HCT116 (cell line): ENCODE measurements at regions not wholly inside any gene's neighbourhood (a gene's known extent, or its start where the extent isn't known, plus 50 kb on each side); places are given as distances from the start of the nearest gene placed in this dataset.

Experiments used
- ATAC-seq: fragments of 200-7000 bp; cut with Tn5 transposase; 2 replicates; pipeline ENCODE4 v1.9.1; 2020; ENCODE audit warnings: mild to moderate bottlenecking, moderate library complexity
- BruUV-seq: library from RNA; stranded (reverse); fragments of 400-500 nt; replicated peaks from 2 replicates; lab custom pipeline; 2021; lab: Mats Ljungman, UMichigan
- CTCF ChIA-PET: fragments of 300-600 bp; sonication (Branson Sonifier 250); formaldehyde crosslinking; loops from one replicate; lab custom pipeline; 2021; ENCODE audit warnings: antibody characterized with exemption; lab: Charles Lee
- POLR2A ChIA-PET: fragments of 300-600, 350-600 bp; sonication (Branson Sonifier 250); formaldehyde crosslinking; loops from one replicate; lab custom pipeline; 2021; ENCODE audit warnings: antibody characterized with exemption; lab: Charles Lee
- RAD21 ChIA-PET, 2 experiments: fragments of 300-600 bp; sonication (Branson Sonifier 250); formaldehyde crosslinking; loops; one replicate each; lab custom pipeline; 2023; ENCODE audit warnings: low total read pairs in 2 of 2; ENCODE audit not compliant: uncharacterized antibody in 2 of 2, unreplicated experiment in 2 of 2, low non-redundant PET in 1 of 2; lab: Charles Lee
- DNase-seq: peaks from one replicate; pipeline ENCODE4 v3.0.0-alpha.2; 2010; ENCODE audit warnings: low read depth, low spot score
- H2AFZ ChIP-seq: fragments of 200-600 bp; shearing (Covaris generic), sonication (generic); 2 replicates; pipeline ENCODE4 v1.6.1; 2017; ENCODE audit warnings: low read depth, mixed run types, mixed read lengths, antibody characterized with exemption, low read length; ENCODE audit not compliant: poor library complexity, severe bottlenecking
- H3K27ac ChIP-seq: 2 replicates; pipeline ENCODE4 v1.5.1; 2012; ENCODE audit warnings: low read depth, low read length
- H3K27me3 ChIP-seq: fragments of 200-600 bp; sonication (generic); 2 replicates; pipeline ENCODE4 v1.6.1; 2016; ENCODE audit warnings: mixed run types, low read length, mixed read lengths; ENCODE audit not compliant: insufficient read depth
- H3K36me3 ChIP-seq, 2 experiments: fragments of 200-500 bp in 1 of 2; fragments of 200-600 bp in 1 of 2; sonication (Bioruptor generic) in 1 of 2; sonication (generic) in 1 of 2; 2 replicates each; pipeline versions ENCODE4 v1.5.1 to v1.6.1; 2014 to 2016; ENCODE audit warnings: low read length in 2 of 2, inconsistent platforms in 1 of 2, mixed read lengths in 1 of 2, mixed run types in 1 of 2; ENCODE audit not compliant: insufficient read depth in 2 of 2, control insufficient read depth in 1 of 2
- H3K4me1 ChIP-seq, 2 experiments: fragments of 200-600 bp in 1 of 2; sonication (generic) in 1 of 2; 2 replicates each; pipeline versions ENCODE4 v1.5.1 to v1.6.1; 2012 to 2017; ENCODE audit warnings: low read length in 2 of 2, inconsistent platforms in 1 of 2, mild to moderate bottlenecking in 1 of 2, mixed read lengths in 1 of 2, mixed run types in 1 of 2, moderate library complexity in 1 of 2; ENCODE audit not compliant: insufficient read depth in 2 of 2, control insufficient read depth in 1 of 2
- H3K4me2 ChIP-seq: fragments of 200-600 bp; sonication (generic); 2 replicates; pipeline ENCODE4 v1.6.1; 2017; ENCODE audit warnings: mixed run types, low read length, mixed read lengths
- H3K4me3 ChIP-seq, 2 experiments: fragments of 200-600 bp in 1 of 2; sonication (generic) in 1 of 2; replicated peaks in 1 of 2; 2 replicates each; pipeline ENCODE4 v1.5.1; 2011 to 2016; ENCODE audit warnings: low read length in 2 of 2, control low read depth in 1 of 2, low read depth in 1 of 2, mild to moderate bottlenecking in 1 of 2, mixed read lengths in 1 of 2, mixed run types in 1 of 2
- H3K79me2 ChIP-seq: fragments of 200-600 bp; sonication (generic); 2 replicates; pipeline ENCODE4 v1.6.1; 2017; ENCODE audit warnings: mild to moderate bottlenecking, mixed run types, low read length, moderate library complexity, mixed read lengths; ENCODE audit not compliant: insufficient read depth
- H3K9ac ChIP-seq: fragments of 200-600 bp; sonication (generic); 2 replicates; pipeline ENCODE4 v1.6.1; 2016; ENCODE audit warnings: low read length, mixed read lengths
- H3K9me2 ChIP-seq: fragments of 200-600 bp; sonication (generic), shearing (Covaris generic); 2 replicates; pipeline ENCODE4 v1.6.1; 2017; ENCODE audit warnings: mixed run types, mild to moderate bottlenecking, moderate library complexity; ENCODE audit not compliant: insufficient read depth
- H3K9me3 ChIP-seq, 2 experiments: fragments of 200-500 bp in 1 of 2; fragments of 200-600 bp in 1 of 2; sonication (Bioruptor generic) in 1 of 2; sonication (generic) in 1 of 2; 2 replicates each; pipeline ENCODE4 v1.6.1; 2014 to 2017; ENCODE audit warnings: low read length in 2 of 2, mixed read lengths in 2 of 2, inconsistent platforms in 1 of 2, low read depth in 1 of 2, mild to moderate bottlenecking in 1 of 2, mixed run types in 1 of 2, moderate library complexity in 1 of 2; ENCODE audit not compliant: control insufficient read depth in 1 of 2, insufficient read depth in 1 of 2
- H4K20me1 ChIP-seq: fragments of 200-600 bp; sonication (generic), shearing (Covaris generic); 2 replicates; pipeline ENCODE4 v1.6.1; 2017; ENCODE audit warnings: mixed run types, mild to moderate bottlenecking, moderate library complexity; ENCODE audit not compliant: insufficient read depth
- CEBPB ChIP-seq: IDR thresholded peaks from 2 replicates; pipeline ENCODE4 v1.6.1; 2012; ENCODE audit warnings: low read depth
- EGR1 ChIP-seq: IDR thresholded peaks from 2 replicates; pipeline ENCODE4 v1.6.1; 2012; ENCODE audit warnings: low read depth
- ELF1 ChIP-seq: IDR thresholded peaks from 2 replicates; pipeline ENCODE4 v1.6.1; 2012; ENCODE audit warnings: low read depth, borderline replicate concordance
- EZH2phosphoT487 ChIP-seq: fragments of 200-600 bp; IDR thresholded peaks from 2 replicates; pipeline ENCODE4 v1.6.1; 2018; ENCODE audit warnings: antibody characterized with exemption, borderline replicate concordance
- FOSL1 ChIP-seq: IDR thresholded peaks from 2 replicates; pipeline ENCODE4 v1.6.1; 2012; ENCODE audit warnings: low read depth
- JUND ChIP-seq: IDR thresholded peaks from 2 replicates; pipeline ENCODE4 v1.6.1; 2012
- POLR2A ChIP-seq: IDR thresholded peaks from 2 replicates; pipeline ENCODE4 v1.7.0; 2011; ENCODE audit warnings: borderline replicate concordance; ENCODE audit not compliant: insufficient read depth, insufficient read length; ENCODE audit errors: extremely low read depth
- RAD21 ChIP-seq: IDR thresholded peaks from 2 replicates; pipeline ENCODE4 v1.6.1; 2012; ENCODE audit warnings: low read depth, mild to moderate bottlenecking
- SIN3A ChIP-seq: IDR thresholded peaks from 2 replicates; pipeline ENCODE4 v1.6.1; 2012; ENCODE audit warnings: low read depth
- TCF7L2 ChIP-seq: IDR thresholded peaks from 2 replicates; pipeline ENCODE4 v1.7.0; 2011; ENCODE audit warnings: borderline replicate concordance, inconsistent platforms; ENCODE audit not compliant: insufficient read depth, insufficient read length; ENCODE audit errors: extremely low read depth
- YY1 ChIP-seq: IDR thresholded peaks from 2 replicates; pipeline ENCODE4 v1.6.1; 2011; ENCODE audit warnings: low read length, low read depth, moderate library complexity, mild to moderate bottlenecking; ENCODE audit not compliant: insufficient replicate concordance; ENCODE audit errors: extremely low read depth
- ZFX ChIP-seq: fragments of 450-650 bp; IDR thresholded peaks from 2 replicates; pipeline ENCODE4 v1.6.1; 2017
- ZNF274 ChIP-seq: fragments of 200-500 bp; sonication (Bioruptor generic); IDR thresholded peaks from 2 replicates; pipeline ENCODE4 v1.6.1; 2014; ENCODE audit warnings: mild to moderate bottlenecking, low read depth, low read length, inconsistent platforms
- intact Hi-C: fragments of 100-400 bp; cut with micrococcal nuclease; formaldehyde crosslinking; loops from 2 replicates; pipeline ENCODE4 v1.10.0; 2022
- TF ChIP-seq, protein P1 (sequence below): IDR thresholded peaks from 2 replicates; pipeline ENCODE4 v1.6.1; 2011; ENCODE audit warnings: mild to moderate bottlenecking, low read length, moderate library complexity; ENCODE audit not compliant: insufficient replicate concordance; ENCODE audit errors: extremely low read depth
- TF ChIP-seq, protein P2 (sequence below), 3 experiments: fragments of 200-600 bp in 1 of 3; sonication (generic) in 1 of 3; IDR thresholded peaks in 2 of 3; conservative IDR thresholded peaks in 1 of 3; 2 replicates each; pipeline ENCODE4 v1.5.1; 2012 to 2017; ENCODE audit warnings: low read depth in 2 of 3, low read length in 2 of 3, antibody characterized with exemption in 1 of 3, borderline replicate concordance in 1 of 3, control low read depth in 1 of 3, mild to moderate bottlenecking in 1 of 3, mixed read lengths in 1 of 3, mixed run types in 1 of 3, moderate library complexity in 1 of 3; ENCODE audit not compliant: insufficient read depth in 1 of 3

DNA sequence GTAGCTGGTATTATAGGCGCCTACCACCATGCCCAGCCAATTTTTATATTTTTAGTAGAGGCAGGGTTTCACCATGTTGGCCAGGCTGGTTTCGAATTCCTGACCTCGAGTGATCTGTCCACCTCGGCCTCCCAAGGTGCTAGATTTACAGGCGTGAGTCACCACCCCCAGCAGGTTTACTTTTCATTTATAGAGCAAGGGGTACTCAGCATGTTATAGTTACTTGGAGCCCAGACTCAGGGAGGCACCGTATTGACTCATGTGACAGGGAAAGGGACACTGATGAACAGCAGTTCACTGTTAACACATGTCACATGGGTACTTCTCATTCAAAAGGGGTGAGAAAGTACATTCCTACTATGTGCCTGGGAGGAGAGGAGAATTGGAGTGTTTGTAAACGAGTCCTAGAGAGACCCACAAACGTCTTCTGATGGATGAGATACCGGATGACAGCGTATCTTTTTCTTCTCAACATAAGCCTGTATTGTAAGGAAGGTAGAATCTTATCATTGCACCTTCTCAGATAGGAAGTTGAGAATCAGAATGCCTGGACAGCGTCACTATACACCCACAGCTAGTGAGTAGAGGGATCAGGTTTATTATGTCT, 510.0 kb downstream of the USP25 start:
- Histone ChIP-seq H3K79me2 (no peaks in the 10 kb centered on the region), H3K9me2 (no peaks in the 10 kb centered on the region), H3K4me1 (no peaks in the 10 kb centered on the region), H3K36me3 (no peaks in the 10 kb centered on the region), H3K27me3 (no peaks in the 10 kb centered on the region), H4K20me1 (no peaks in the 10 kb centered on the region; the same call in 1 of the 2 replicates), H3K9me3 (peaks cover 0 to 18% of the 10 kb centered on the region in 2 experiments; a peak in 2 of 4 replicates), H3K27ac (no peak overlapping the region), H2AFZ (no peak overlapping the region), H3K9ac (no peak overlapping the region), H3K4me3 (no peak overlapping the region), H3K4me2 (no peak overlapping the region)
- no peak for ATAC-seq
- ChIA-PET RAD21 (no interaction called here), POLR2A (no interaction called here), CTCF (no interaction called here)
- intact Hi-C loops: no loop called here
- BruUV-seq: no TSS peak
- no peak for DNase-seq
- TF ChIP-seq ZNF274: no peak
- no peak for TF ChIP-seq SIN3A
- TF ChIP-seq ELF1: no peak
- no peak for TF ChIP-seq JUND
- TF ChIP-seq YY1: no peak
- no peak for TF ChIP-seq TCF7L2
- no peak for TF ChIP-seq EGR1
- no peak for TF ChIP-seq EZH2phosphoT487
- TF ChIP-seq RAD21: no peak
- no peak for TF ChIP-seq FOSL1

DNA sequence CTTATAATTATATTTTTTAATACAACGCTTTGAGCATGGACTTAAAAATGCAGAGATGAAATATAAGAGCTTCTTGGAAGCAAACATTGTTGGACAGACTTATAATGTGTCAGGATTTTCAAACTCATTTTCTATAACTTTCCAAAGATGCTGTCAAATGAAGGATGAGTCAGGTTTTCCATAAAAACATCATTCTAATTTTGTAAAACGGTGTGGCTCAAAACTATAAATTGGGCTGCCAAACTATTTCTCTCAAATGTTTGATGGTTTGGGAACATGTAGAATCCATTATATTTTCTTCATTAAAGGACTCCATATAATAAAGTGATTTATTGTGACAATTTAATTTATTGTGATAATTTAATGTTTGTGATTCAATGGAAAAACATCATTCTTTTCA, 511.2 kb downstream of the USP25 start:
- RAD21 ChIA-PET: no interaction called here
- intact Hi-C loops: no loop called here
- TF ChIP-seq POLR2A: no peak
- TF ChIP-seq, protein P1, sequence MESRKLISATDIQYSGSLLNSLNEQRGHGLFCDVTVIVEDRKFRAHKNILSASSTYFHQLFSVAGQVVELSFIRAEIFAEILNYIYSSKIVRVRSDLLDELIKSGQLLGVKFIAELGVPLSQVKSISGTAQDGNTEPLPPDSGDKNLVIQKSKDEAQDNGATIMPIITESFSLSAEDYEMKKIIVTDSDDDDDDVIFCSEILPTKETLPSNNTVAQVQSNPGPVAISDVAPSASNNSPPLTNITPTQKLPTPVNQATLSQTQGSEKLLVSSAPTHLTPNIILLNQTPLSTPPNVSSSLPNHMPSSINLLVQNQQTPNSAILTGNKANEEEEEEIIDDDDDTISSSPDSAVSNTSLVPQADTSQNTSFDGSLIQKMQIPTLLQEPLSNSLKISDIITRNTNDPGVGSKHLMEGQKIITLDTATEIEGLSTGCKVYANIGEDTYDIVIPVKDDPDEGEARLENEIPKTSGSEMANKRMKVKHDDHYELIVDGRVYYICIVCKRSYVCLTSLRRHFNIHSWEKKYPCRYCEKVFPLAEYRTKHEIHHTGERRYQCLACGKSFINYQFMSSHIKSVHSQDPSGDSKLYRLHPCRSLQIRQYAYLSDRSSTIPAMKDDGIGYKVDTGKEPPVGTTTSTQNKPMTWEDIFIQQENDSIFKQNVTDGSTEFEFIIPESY: no peak
- no peak for TF ChIP-seq CEBPB
- TF ChIP-seq, protein P2, sequence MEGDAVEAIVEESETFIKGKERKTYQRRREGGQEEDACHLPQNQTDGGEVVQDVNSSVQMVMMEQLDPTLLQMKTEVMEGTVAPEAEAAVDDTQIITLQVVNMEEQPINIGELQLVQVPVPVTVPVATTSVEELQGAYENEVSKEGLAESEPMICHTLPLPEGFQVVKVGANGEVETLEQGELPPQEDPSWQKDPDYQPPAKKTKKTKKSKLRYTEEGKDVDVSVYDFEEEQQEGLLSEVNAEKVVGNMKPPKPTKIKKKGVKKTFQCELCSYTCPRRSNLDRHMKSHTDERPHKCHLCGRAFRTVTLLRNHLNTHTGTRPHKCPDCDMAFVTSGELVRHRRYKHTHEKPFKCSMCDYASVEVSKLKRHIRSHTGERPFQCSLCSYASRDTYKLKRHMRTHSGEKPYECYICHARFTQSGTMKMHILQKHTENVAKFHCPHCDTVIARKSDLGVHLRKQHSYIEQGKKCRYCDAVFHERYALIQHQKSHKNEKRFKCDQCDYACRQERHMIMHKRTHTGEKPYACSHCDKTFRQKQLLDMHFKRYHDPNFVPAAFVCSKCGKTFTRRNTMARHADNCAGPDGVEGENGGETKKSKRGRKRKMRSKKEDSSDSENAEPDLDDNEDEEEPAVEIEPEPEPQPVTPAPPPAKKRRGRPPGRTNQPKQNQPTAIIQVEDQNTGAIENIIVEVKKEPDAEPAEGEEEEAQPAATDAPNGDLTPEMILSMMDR (IDR thresholded peaks at IDR 0.05 in 2 of 3, conservative IDR thresholded peaks at IDR 0.05 in 1 of 3; ENCODE audit: borderline replicate concordance in 1 of 3, insufficient read depth in 1 of 3, low read depth in 2 of 3, low read length in 2 of 3): no peak
- no peak for TF ChIP-seq ZFX
- no peak for TF ChIP-seq YY1

More for the DNA sequence above, 511.2 kb downstream of the USP25 start:
- no peak for ATAC-seq
- no peak overlapping the region for H3K4me2 ChIP-seq
- no peaks in the 10 kb centered on the region for H3K4me1 ChIP-seq
- H3K27ac ChIP-seq: no peak overlapping the region
- no peaks in the 10 kb centered on the region for H3K79me2 ChIP-seq
- no peaks in the 10 kb centered on the region for H3K27me3 ChIP-seq
- no peak for DNase-seq
- no peak overlapping the region for H2AFZ ChIP-seq
- no peak overlapping the region for H3K4me3 ChIP-seq
- no peaks in the 10 kb centered on the region for H3K36me3 ChIP-seq
- H4K20me1 ChIP-seq: no peaks in the 10 kb centered on the region; the same call in 1 of the 2 replicates
- no peak overlapping the region for H3K9ac ChIP-seq
- ChIA-PET CTCF (no interaction called here), POLR2A (no interaction called here)
- no TSS peak for BruUV-seq
- no peaks in the 10 kb centered on the region for H3K9me2 ChIP-seq
- peaks cover 0 to 10% of the 10 kb centered on the region in 2 experiments; a peak in 2 of 4 replicates for H3K9me3 ChIP-seq
